SK-N-SH treated with all-trans-retinoic acid at 6 μM for 48 hours (cell line): ENCODE measurements at regions not wholly inside any gene's neighbourhood (a gene's known extent, or its start where the extent isn't known, plus 50 kb on each side); places are given as distances from the start of the nearest gene placed in this dataset.

Experiments
- ATAC-seq: fragments of 200-7000 bp; cut with Tn5 transposase; 3 replicates; pipeline ENCODE4 v1.9.1; 2020; ENCODE audit warnings: mild to moderate bottlenecking, moderate library complexity
- BACH2 ChIP-seq: fragments of 250-450 bp; sonication (Bioruptor Pico); IDR thresholded peaks from 2 replicates; pipeline ENCODE4 v1.9.0; 2021; ENCODE audit warnings: mild to moderate bottlenecking, borderline replicate concordance
- CSDC2 ChIP-seq: fragments of 250-450 bp; sonication (Bioruptor Pico); IDR thresholded peaks from 2 replicates; pipeline ENCODE4 v1.5.0; 2020; ENCODE audit warnings: mild to moderate bottlenecking, moderate library complexity
- ESRRG ChIP-seq: fragments of 250-450 bp; sonication (Bioruptor Pico); IDR thresholded peaks from 2 replicates; pipeline ENCODE4 v1.6.1; 2021; ENCODE audit warnings: mild to moderate bottlenecking
- GLIS3 ChIP-seq: fragments of 250-450 bp; sonication (Bioruptor Pico); IDR thresholded peaks from 2 replicates; pipeline ENCODE4 v1.5.0; 2020; ENCODE audit warnings: mild to moderate bottlenecking, moderate library complexity
- ISL1 ChIP-seq: fragments of 250-450 bp; sonication (Bioruptor Pico); IDR thresholded peaks from 2 replicates; pipeline ENCODE4 v2.1.2; 2022; ENCODE audit warnings: mild to moderate bottlenecking, moderate library complexity
- OSR1 ChIP-seq: fragments of 250-450 bp; sonication (Bioruptor Pico); IDR thresholded peaks from 2 replicates; pipeline ENCODE4 v1.8.0; 2022; ENCODE audit warnings: moderate library complexity, mild to moderate bottlenecking, inconsistent platforms
- PPARA ChIP-seq: fragments of 250-450 bp; sonication (Bioruptor Pico); IDR thresholded peaks from 2 replicates; pipeline ENCODE4 v1.5.0; 2020; ENCODE audit warnings: mild to moderate bottlenecking, borderline replicate concordance
- RARB ChIP-seq: fragments of 250-450 bp; sonication (Bioruptor Pico); IDR thresholded peaks from 2 replicates; pipeline ENCODE4 v1.8.0; 2021; ENCODE audit warnings: mild to moderate bottlenecking, moderate library complexity
- SNAI2 ChIP-seq: fragments of 250-450 bp; sonication (Bioruptor Pico); IDR thresholded peaks from 2 replicates; pipeline ENCODE4 v1.5.0; 2020; ENCODE audit warnings: mild to moderate bottlenecking, moderate library complexity
- TOX ChIP-seq: fragments of 250-450 bp; sonication (Bioruptor Pico); IDR thresholded peaks from 2 replicates; pipeline ENCODE4 v1.8.0; 2021; ENCODE audit warnings: mild to moderate bottlenecking, moderate library complexity, borderline replicate concordance
- ZC3H10 ChIP-seq: fragments of 250-450 bp; sonication (Bioruptor Pico); IDR thresholded peaks from 2 replicates; pipeline ENCODE4 v1.5.1; 2021; ENCODE audit warnings: mild to moderate bottlenecking, moderate library complexity
- ZFP30 ChIP-seq: fragments of 450-650 bp; formaldehyde crosslinking; IDR thresholded peaks from 2 replicates; pipeline ENCODE4 v1.5.0; 2022; ENCODE audit warnings: mild to moderate bottlenecking, moderate library complexity
- ZNF565 ChIP-seq: fragments of 450-650 bp; formaldehyde crosslinking; conservative IDR thresholded peaks from 2 replicates; pipeline ENCODE4 v1.5.0; 2020; ENCODE audit warnings: low read depth, mild to moderate bottlenecking, moderate library complexity
- ZNF70 ChIP-seq: fragments of 450-650 bp; formaldehyde crosslinking; IDR thresholded peaks from 2 replicates; pipeline ENCODE4 v1.5.0; 2020; ENCODE audit warnings: mild to moderate bottlenecking, moderate library complexity
- ZNF8 ChIP-seq: fragments of 450-650 bp; formaldehyde crosslinking; IDR thresholded peaks from 2 replicates; pipeline ENCODE4 v1.5.0; 2020; ENCODE audit warnings: mild to moderate bottlenecking, moderate library complexity
- TF ChIP-seq, protein P1 (sequence below): fragments of 250-450 bp; sonication (Bioruptor Pico); IDR thresholded peaks from 2 replicates; pipeline ENCODE4 v1.5.0; 2020; ENCODE audit warnings: mild to moderate bottlenecking, moderate library complexity
- TF ChIP-seq, protein P2 (sequence below): fragments of 250-450 bp; sonication (Bioruptor Pico); IDR thresholded peaks from 2 replicates; pipeline ENCODE4 v1.5.1; 2021; ENCODE audit warnings: mild to moderate bottlenecking, moderate library complexity
- TF ChIP-seq, protein P3 (sequence below): fragments of 250-450 bp; sonication (Bioruptor Pico); IDR thresholded peaks from 2 replicates; pipeline ENCODE4 v1.8.0; 2020; ENCODE audit warnings: mild to moderate bottlenecking, moderate library complexity, borderline replicate concordance
- TF ChIP-seq, protein P4 (sequence below): fragments of 250-450 bp; sonication (Bioruptor Pico); IDR thresholded peaks from 2 replicates; pipeline ENCODE4 v1.5.1; 2020; ENCODE audit warnings: low read depth, mild to moderate bottlenecking, moderate library complexity
- TF ChIP-seq, protein P5 (sequence below): fragments of 250-450 bp; sonication (Bioruptor Pico); IDR thresholded peaks from 2 replicates; pipeline ENCODE4 v1.8.0; 2021; ENCODE audit warnings: low read depth, mild to moderate bottlenecking, moderate library complexity, borderline replicate concordance

DNA sequence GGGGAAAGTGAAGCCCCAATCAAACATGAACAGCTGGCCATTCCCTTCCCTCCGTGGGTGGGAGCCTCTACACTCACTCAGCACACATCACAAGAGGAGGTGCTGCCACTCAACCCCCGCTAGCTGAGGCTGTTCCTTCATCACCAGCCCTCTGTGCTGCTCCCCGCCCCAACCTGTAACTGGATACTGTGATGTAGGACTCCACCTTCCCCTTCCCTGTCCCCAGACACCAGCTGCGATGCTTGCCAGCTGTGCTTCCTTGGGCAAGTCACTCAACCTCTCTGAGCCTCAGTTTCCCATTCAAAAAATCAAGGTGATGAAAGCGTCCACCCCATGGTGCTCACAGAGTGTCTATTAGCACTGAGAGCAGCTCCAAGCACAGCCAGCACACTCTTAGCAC is 273.2 kb downstream of the MRTFB start (continued):
- TF ChIP-seq, protein P1, sequence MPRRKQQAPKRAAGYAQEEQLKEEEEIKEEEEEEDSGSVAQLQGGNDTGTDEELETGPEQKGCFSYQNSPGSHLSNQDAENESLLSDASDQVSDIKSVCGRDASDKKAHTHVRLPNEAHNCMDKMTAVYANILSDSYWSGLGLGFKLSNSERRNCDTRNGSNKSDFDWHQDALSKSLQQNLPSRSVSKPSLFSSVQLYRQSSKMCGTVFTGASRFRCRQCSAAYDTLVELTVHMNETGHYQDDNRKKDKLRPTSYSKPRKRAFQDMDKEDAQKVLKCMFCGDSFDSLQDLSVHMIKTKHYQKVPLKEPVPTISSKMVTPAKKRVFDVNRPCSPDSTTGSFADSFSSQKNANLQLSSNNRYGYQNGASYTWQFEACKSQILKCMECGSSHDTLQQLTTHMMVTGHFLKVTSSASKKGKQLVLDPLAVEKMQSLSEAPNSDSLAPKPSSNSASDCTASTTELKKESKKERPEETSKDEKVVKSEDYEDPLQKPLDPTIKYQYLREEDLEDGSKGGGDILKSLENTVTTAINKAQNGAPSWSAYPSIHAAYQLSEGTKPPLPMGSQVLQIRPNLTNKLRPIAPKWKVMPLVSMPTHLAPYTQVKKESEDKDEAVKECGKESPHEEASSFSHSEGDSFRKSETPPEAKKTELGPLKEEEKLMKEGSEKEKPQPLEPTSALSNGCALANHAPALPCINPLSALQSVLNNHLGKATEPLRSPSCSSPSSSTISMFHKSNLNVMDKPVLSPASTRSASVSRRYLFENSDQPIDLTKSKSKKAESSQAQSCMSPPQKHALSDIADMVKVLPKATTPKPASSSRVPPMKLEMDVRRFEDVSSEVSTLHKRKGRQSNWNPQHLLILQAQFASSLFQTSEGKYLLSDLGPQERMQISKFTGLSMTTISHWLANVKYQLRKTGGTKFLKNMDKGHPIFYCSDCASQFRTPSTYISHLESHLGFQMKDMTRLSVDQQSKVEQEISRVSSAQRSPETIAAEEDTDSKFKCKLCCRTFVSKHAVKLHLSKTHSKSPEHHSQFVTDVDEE (CRISPR knock-in tag): no peak
- TF ChIP-seq ZNF565: no peak
- TF ChIP-seq ISL1 (CRISPR knock-in tag): no peak
- TF ChIP-seq ZFP30: no peak
- TF ChIP-seq GLIS3 (CRISPR knock-in tag): no peak

DNA sequence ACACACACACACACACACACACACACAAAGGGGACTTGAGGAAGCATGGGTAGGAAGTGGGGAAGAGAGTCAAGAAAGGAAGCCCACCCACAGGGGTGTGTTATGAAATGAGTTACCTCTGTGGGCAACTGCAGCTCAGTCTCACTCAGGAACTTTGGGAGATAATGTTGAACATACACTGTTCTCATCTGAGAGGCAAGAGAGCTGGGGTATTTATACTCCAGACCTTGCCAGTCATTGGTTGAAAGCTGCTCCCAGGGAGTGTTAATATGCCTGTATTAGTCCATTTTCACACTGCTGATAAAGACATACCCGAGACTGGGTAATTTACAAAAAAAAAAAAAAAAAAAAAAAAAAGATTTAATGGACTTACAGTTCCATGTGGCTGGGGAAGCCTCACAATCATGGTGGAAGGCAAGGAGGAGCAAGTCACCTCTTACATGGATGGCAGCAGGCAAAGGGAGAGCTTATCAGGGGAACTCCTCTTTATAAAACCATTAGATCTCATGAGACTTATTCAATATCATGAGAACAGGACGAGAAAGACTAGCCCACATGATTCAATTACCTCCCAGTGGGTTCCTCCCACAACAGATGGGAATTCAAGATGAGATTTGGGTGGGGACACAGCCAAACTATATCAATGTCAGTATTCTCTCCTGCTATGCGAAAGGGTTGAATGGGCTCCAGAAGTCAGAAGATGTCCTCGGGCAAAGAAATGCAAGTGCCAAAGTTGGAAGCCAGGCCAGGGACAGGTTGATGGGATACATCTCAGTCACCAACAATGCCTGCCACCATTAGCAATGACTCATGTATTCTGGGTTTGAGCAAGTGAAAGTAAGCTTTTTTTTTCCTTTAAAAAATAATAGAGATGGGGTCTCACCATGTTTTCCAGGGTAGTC is 270.5 kb downstream of the MRTFB start:
- TF ChIP-seq TOX (CRISPR knock-in tag) (no peak), PPARA (CRISPR knock-in tag) (no peak), SNAI2 (CRISPR knock-in tag) (no peak), ZNF8 (CRISPR knock-in tag) (no peak), GLIS3 (CRISPR knock-in tag) (no peak), CSDC2 (CRISPR knock-in tag) (no peak), BACH2 (CRISPR knock-in tag) (no peak), ZC3H10 (no peak), ISL1 (CRISPR knock-in tag) (no peak)
- TF ChIP-seq, protein P2, sequence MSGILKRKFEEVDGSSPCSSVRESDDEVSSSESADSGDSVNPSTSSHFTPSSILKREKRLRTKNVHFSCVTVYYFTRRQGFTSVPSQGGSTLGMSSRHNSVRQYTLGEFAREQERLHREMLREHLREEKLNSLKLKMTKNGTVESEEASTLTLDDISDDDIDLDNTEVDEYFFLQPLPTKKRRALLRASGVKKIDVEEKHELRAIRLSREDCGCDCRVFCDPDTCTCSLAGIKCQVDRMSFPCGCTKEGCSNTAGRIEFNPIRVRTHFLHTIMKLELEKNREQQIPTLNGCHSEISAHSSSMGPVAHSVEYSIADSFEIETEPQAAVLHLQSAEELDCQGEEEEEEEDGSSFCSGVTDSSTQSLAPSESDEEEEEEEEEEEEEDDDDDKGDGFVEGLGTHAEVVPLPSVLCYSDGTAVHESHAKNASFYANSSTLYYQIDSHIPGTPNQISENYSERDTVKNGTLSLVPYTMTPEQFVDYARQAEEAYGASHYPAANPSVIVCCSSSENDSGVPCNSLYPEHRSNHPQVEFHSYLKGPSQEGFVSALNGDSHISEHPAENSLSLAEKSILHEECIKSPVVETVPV: no peak
- TF ChIP-seq, protein P1 (CRISPR knock-in tag): no peak
- TF ChIP-seq, protein P3, sequence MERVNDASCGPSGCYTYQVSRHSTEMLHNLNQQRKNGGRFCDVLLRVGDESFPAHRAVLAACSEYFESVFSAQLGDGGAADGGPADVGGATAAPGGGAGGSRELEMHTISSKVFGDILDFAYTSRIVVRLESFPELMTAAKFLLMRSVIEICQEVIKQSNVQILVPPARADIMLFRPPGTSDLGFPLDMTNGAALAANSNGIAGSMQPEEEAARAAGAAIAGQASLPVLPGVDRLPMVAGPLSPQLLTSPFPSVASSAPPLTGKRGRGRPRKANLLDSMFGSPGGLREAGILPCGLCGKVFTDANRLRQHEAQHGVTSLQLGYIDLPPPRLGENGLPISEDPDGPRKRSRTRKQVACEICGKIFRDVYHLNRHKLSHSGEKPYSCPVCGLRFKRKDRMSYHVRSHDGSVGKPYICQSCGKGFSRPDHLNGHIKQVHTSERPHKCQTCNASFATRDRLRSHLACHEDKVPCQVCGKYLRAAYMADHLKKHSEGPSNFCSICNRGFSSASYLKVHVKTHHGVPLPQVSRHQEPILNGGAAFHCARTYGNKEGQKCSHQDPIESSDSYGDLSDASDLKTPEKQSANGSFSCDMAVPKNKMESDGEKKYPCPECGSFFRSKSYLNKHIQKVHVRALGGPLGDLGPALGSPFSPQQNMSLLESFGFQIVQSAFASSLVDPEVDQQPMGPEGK: no peak
- no peak for ATAC-seq

DNA sequence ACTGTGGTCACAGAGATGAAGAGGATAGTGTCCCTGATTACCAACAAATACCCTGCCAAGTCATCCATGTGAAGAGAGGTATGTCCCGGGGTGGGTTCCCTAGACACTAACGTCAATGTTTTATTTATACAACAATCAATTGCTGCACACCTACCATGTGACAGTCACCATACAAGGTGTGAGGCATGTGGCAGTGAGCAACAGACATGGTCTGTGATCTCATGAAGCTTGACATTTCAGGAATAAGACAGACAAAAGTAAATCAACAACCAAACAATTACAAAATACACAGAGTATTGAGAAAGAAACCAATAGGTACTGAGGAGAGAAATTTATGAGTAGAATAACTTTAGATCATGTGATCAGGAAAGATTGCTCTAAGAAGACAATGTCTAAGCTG is 268.6 kb downstream of the MRTFB start:
- TF ChIP-seq, protein P3: no peak
- TF ChIP-seq BACH2 (CRISPR knock-in tag) (no peak), ZC3H10 (no peak), OSR1 (CRISPR knock-in tag) (no peak), ESRRG (no peak), CSDC2 (CRISPR knock-in tag) (no peak), ZNF70 (no peak), TOX (CRISPR knock-in tag) (no peak), RARB (CRISPR knock-in tag) (no peak)
- TF ChIP-seq, protein P4, sequence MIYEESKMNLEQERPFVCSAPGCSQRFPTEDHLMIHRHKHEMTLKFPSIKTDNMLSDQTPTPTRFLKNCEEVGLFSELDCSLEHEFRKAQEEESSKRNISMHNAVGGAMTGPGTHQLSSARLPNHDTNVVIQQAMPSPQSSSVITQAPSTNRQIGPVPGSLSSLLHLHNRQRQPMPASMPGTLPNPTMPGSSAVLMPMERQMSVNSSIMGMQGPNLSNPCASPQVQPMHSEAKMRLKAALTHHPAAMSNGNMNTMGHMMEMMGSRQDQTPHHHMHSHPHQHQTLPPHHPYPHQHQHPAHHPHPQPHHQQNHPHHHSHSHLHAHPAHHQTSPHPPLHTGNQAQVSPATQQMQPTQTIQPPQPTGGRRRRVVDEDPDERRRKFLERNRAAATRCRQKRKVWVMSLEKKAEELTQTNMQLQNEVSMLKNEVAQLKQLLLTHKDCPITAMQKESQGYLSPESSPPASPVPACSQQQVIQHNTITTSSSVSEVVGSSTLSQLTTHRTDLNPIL (CRISPR knock-in tag): no peak
- TF ChIP-seq, protein P5, sequence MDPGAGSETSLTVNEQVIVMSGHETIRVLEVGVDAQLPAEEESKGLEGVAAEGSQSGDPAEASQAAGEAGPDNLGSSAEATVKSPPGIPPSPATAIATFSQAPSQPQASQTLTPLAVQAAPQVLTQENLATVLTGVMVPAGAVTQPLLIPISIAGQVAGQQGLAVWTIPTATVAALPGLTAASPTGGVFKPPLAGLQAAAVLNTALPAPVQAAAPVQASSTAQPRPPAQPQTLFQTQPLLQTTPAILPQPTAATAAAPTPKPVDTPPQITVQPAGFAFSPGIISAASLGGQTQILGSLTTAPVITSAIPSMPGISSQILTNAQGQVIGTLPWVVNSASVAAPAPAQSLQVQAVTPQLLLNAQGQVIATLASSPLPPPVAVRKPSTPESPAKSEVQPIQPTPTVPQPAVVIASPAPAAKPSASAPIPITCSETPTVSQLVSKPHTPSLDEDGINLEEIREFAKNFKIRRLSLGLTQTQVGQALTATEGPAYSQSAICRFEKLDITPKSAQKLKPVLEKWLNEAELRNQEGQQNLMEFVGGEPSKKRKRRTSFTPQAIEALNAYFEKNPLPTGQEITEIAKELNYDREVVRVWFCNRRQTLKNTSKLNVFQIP (CRISPR knock-in tag): no peak
- no peak for ATAC-seq
